HEK293T (cell line): ENCODE measurements at regions not wholly inside any gene's neighbourhood (a gene's known extent, or its start where the extent isn't known, plus 50 kb on each side); places are given as distances from the start of the nearest gene placed in this dataset.

Experiments
- CTCF ChIA-PET: fragments of 350-600 bp; formaldehyde crosslinking; extraction: SDS; loops from one replicate; lab custom pipeline; 2021; ENCODE audit warnings: antibody characterized with exemption, inconsistent platforms; lab: Yijun Ruan, JAX
- POLR2A ChIA-PET: fragments of 350-600 bp; formaldehyde crosslinking; extraction: SDS; loops from one replicate; lab custom pipeline; 2020; ENCODE audit warnings: antibody characterized with exemption, inconsistent platforms; lab: Yijun Ruan, JAX
- DNase-seq: peaks from one replicate; pipeline ENCODE4 v3.0.0; 2012; ENCODE audit warnings: mixed read lengths; ENCODE audit errors: extremely low spot score
- ARNT ChIP-seq: fragments of 450-650 bp; IDR thresholded peaks from 2 replicates; pipeline ENCODE4 v1.6.1; 2017; ENCODE audit warnings: mild to moderate bottlenecking
- BHLHE40 ChIP-seq: fragments of 450-650 bp; IDR thresholded peaks from 2 replicates; pipeline ENCODE4 v1.6.1; 2016; ENCODE audit warnings: mild to moderate bottlenecking, moderate library complexity, borderline replicate concordance
- CTBP1 ChIP-seq: fragments of 450-650 bp; IDR thresholded peaks from 2 replicates; pipeline ENCODE4 v1.6.1; 2016; ENCODE audit warnings: borderline replicate concordance
- ELF4 ChIP-seq: fragments of 450-650 bp; IDR thresholded peaks from 2 replicates; pipeline ENCODE4 v1.6.1; 2017; ENCODE audit warnings: antibody characterized with exemption
- FOXA1 ChIP-seq: fragments of 450-650 bp; IDR thresholded peaks from 2 replicates; pipeline ENCODE4 v1.6.1; 2016; ENCODE audit warnings: mild to moderate bottlenecking
- FOXK2 ChIP-seq: fragments of 450-650 bp; IDR thresholded peaks from 2 replicates; pipeline ENCODE4 v1.6.1; 2016; ENCODE audit warnings: mild to moderate bottlenecking
- FOXM1 ChIP-seq: fragments of 450-650 bp; IDR thresholded peaks from 2 replicates; pipeline ENCODE4 v1.6.1; 2017; ENCODE audit warnings: mild to moderate bottlenecking, borderline replicate concordance
- HDGF ChIP-seq: fragments of 450-650 bp; IDR thresholded peaks from 2 replicates; pipeline ENCODE4 v1.6.1; 2017; ENCODE audit warnings: antibody characterized with exemption, borderline replicate concordance
- L3MBTL2 ChIP-seq: fragments of 450-650 bp; conservative IDR thresholded peaks from 2 replicates; pipeline ENCODE4 v1.6.1; 2016; ENCODE audit warnings: mild to moderate bottlenecking
- LEF1 ChIP-seq: fragments of 450-650 bp; IDR thresholded peaks from 2 replicates; pipeline ENCODE4 v1.6.1; 2017; ENCODE audit warnings: mild to moderate bottlenecking, borderline replicate concordance
- NFRKB ChIP-seq: fragments of 450-650 bp; IDR thresholded peaks from 2 replicates; pipeline ENCODE4 v1.6.1; 2016; ENCODE audit warnings: mild to moderate bottlenecking, moderate library complexity
- PKNOX1 ChIP-seq: fragments of 450-650 bp; IDR thresholded peaks from 2 replicates; pipeline ENCODE4 v1.6.1; 2016
- SP1 ChIP-seq: fragments of 450-650 bp; IDR thresholded peaks from 2 replicates; pipeline ENCODE4 v1.6.1; 2017
- SUZ12 ChIP-seq: fragments of 450-650 bp; IDR thresholded peaks from 2 replicates; pipeline ENCODE4 v1.6.1; 2016; ENCODE audit warnings: mild to moderate bottlenecking
- TARDBP ChIP-seq: fragments of 450-650 bp; IDR thresholded peaks from 2 replicates; pipeline ENCODE4 v1.6.1; 2016
- ZNF384 ChIP-seq: fragments of 450-650 bp; IDR thresholded peaks from 2 replicates; pipeline ENCODE4 v1.6.1; 2016

- DNase-seq: peak; percentile 82
- ChIA-PET CTCF (interaction anchor here (0.7 to 4.4 kb wide), 19 partner anchors 9 to 611 kb away, joined by 3 to 33 read pairs (median 6); partner anchors contain the start of gene ID3), POLR2A (interaction anchor here (1.0 to 3.1 kb wide), 5 partner anchors 10 to 89 kb away, joined by 3 to 35 read pairs (median 6); partner anchors contain the start of gene ID3)
- no peak for TF ChIP-seq ZNF384
- no peak for TF ChIP-seq SP1
- TF ChIP-seq NFRKB: no peak
- no peak for TF ChIP-seq L3MBTL2
- no peak for TF ChIP-seq FOXA1
- TF ChIP-seq ELF4: no peak
- no peak for TF ChIP-seq HDGF
- no peak for TF ChIP-seq FOXM1
- TF ChIP-seq ARNT: no peak
- no peak for TF ChIP-seq LEF1
- no peak for TF ChIP-seq PKNOX1
- no peak for TF ChIP-seq BHLHE40
- TF ChIP-seq TARDBP: no peak
- no peak for TF ChIP-seq CTBP1
- no peak for TF ChIP-seq FOXK2
- TF ChIP-seq SUZ12: no peak
These were observed 56.6 kb upstream of the RPL11 start for GRCh38 chr1:23634840-23635651.

DNA sequence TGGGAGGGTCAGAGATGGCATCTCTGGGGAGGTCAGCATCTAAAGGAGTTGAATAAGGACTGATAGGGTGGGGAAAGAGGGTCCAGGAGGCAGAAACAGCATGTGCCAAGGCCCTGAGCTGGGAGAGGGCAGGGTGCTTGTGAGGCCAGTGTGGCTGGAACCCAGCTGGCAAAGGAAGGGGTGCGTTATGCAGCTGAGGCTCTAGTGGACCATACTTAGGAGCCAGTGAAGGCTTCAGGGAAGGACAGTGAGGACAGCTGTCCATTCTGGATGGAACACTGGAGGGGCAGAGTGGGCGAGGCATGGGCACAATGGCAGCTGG is 57.1 kb upstream of the RPL11 start:
- DNase-seq: no peak
- ChIA-PET CTCF (interaction anchor here (0.7 to 4.4 kb wide), 15 partner anchors 10 to 610 kb away, joined by 3 to 33 read pairs (median 7); partner anchors contain the start of gene ID3), POLR2A (interaction anchor here (1.0 to 3.1 kb wide), 5 partner anchors 10 to 89 kb away, joined by 3 to 35 read pairs (median 6); partner anchors contain the start of gene ID3)
- TF ChIP-seq TARDBP: no peak
- no peak for TF ChIP-seq L3MBTL2
- TF ChIP-seq FOXA1: no peak
- TF ChIP-seq ARNT: no peak
- TF ChIP-seq LEF1: no peak
- no peak for TF ChIP-seq PKNOX1
- no peak for TF ChIP-seq HDGF
- TF ChIP-seq FOXM1: no peak
- no peak for TF ChIP-seq FOXK2
- no peak for TF ChIP-seq ELF4
- no peak for TF ChIP-seq ZNF384
- TF ChIP-seq NFRKB: no peak
- no peak for TF ChIP-seq BHLHE40
- no peak for TF ChIP-seq SP1
- no peak for TF ChIP-seq SUZ12
- no peak for TF ChIP-seq CTBP1

- ChIA-PET POLR2A (interaction anchor here (3.0 to 3.1 kb wide), 2 partner anchors 74 to 77 kb away, joined by 22 to 35 read pairs; partner anchors contain the start of gene ID3), CTCF (interaction anchor here (1.1 to 1.4 kb wide), 2 partner anchors 25 to 86 kb away, joined by 4 to 7 read pairs; no protein-coding TSS in a partner anchor)
- no peak for TF ChIP-seq FOXM1
- no peak for TF ChIP-seq HDGF
- no peak for TF ChIP-seq ARNT
- TF ChIP-seq CTBP1: no peak
- TF ChIP-seq BHLHE40: no peak
- no peak for TF ChIP-seq FOXA1
- TF ChIP-seq TARDBP: no peak
- DNase-seq: no peak
These were observed 59.0 kb upstream of the RPL11 start for GRCh38 chr1:23632479-23633160.

DNA sequence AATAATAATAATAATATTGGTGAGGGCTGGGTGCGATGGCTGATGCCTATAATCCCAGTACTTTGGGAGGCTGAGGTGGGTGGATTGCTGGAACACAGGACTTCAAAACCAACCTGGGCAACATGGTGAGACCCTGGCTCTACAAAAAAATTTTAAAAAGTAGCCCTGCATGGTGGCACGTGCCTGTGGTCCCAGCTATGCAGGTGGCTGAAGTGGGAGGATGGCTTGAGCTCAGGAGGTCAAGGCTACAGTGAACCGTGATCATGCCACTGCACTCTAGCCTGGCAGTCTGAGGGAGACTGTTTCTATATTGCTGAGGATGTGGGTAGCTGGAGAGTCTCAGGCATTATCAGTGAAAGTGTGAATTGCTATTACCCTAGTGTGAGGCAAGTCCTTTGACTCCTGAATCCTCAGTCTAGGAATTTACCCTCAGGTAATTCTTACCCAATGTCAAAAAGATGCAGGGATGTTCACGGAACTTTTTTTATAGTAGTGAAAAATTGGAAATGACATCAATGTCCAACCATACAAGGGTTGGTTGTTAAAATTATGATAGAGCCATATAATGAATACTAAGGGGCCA is 61.8 kb upstream of the RPL11 start:
- POLR2A ChIA-PET: no interaction called here
- TF ChIP-seq FOXM1: no peak
- no peak for TF ChIP-seq BHLHE40
- no peak for TF ChIP-seq FOXA1
- TF ChIP-seq L3MBTL2: no peak
- no peak for TF ChIP-seq TARDBP
- no peak for TF ChIP-seq FOXK2
- no peak for TF ChIP-seq SP1
- no peak for TF ChIP-seq ARNT
- TF ChIP-seq SUZ12: no peak
- TF ChIP-seq CTBP1: no peak
- no peak for TF ChIP-seq ZNF384
- no peak for TF ChIP-seq HDGF
- no peak for TF ChIP-seq NFRKB
- TF ChIP-seq LEF1: no peak
- TF ChIP-seq PKNOX1: no peak
- no peak for TF ChIP-seq ELF4
- DNase-seq: no peak
- CTCF ChIA-PET: no interaction called here

DNA sequence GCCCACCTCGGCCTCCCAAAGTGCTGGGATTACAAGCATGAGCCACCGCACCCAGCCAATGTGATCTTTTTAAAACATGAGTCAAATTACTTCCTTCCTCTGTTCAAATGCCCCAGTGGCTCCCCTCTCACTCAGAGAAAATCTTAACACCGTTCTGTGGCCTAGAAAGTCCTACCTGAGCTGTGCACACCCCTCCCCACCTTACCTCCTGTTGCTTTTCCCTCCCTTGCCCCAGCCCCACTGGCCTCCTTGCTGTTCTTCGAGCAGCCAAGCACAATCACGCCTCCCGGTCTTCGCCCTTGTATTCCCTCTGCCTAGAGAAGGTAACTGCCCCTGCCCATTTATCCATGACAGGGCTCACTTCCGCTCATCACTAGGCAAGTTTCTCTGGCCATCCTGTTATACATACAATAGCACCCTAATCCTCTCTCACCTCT is 62.6 kb upstream of the RPL11 start:
- POLR2A ChIA-PET: no interaction called here

More for the DNA sequence above, 62.6 kb upstream of the RPL11 start:
- DNase-seq: no peak
- CTCF ChIA-PET: no interaction called here
- TF ChIP-seq FOXA1: no peak
- no peak for TF ChIP-seq HDGF
- no peak for TF ChIP-seq FOXK2
- no peak for TF ChIP-seq SUZ12
- no peak for TF ChIP-seq SP1
- TF ChIP-seq ZNF384: no peak
- no peak for TF ChIP-seq BHLHE40
- TF ChIP-seq ELF4: no peak
- no peak for TF ChIP-seq TARDBP
- no peak for TF ChIP-seq PKNOX1
- TF ChIP-seq ARNT: no peak
- TF ChIP-seq NFRKB: no peak
- no peak for TF ChIP-seq FOXM1
- TF ChIP-seq LEF1: no peak
